NCI-H1105 treated with DMSO at 0.1 percent for 48 hours (cell line): ENCODE measurements at regions not wholly inside any gene's neighbourhood (a gene's known extent, or its start where the extent isn't known, plus 50 kb on each side); places are given as distances from the start of the nearest gene placed in this dataset.
"Not testable (repeated sequence)": the region's sequence is repeated elsewhere in the genome, so short reads cannot be mapped to it uniquely, and the experiment has no call there.

Experiments used
- DNase-seq: peaks from one replicate; lab custom pipeline; 2025; lab: John Stamatoyannopoulos, UW

- DNase-seq, result no peak
These were observed 362.5 kb downstream of the POM121L12 start for GRCh38 chr7:53397911-53398310.

- no peak for DNase-seq
These were observed 363.1 kb downstream of the POM121L12 start for GRCh38 chr7:53398566-53398965.

- DNase-seq, result no peak
These were observed 377.6 kb downstream of the POM121L12 start for GRCh38 chr7:53413021-53413420.

GRCh38 chr7:53415816-53416215 is 380.4 kb downstream of the POM121L12 start:
- DNase-seq, result no peak

GRCh38 chr7:53418834-53419482 is 383.5 kb downstream of the POM121L12 start:
- DNase-seq, result no peak

GRCh38 chr7:53420550-53420949 is 385.1 kb downstream of the POM121L12 start:
- no peak for DNase-seq

- DNase-seq, result no peak
These were observed 386.9 kb downstream of the POM121L12 start for GRCh38 chr7:53422291-53422690.

GRCh38 chr7:53426145-53426750 is 390.8 kb downstream of the POM121L12 start:
- no peak for DNase-seq

GRCh38 chr7:53428045-53428444 is 392.6 kb downstream of the POM121L12 start:
- DNase-seq, result no peak

GRCh38 chr7:53431901-53432300 is 396.5 kb downstream of the POM121L12 start:
- no peak for DNase-seq

GRCh38 chr7:53437336-53437735 is 401.9 kb downstream of the POM121L12 start:
- no peak for DNase-seq

GRCh38 chr7:53446170-53446569 is 410.7 kb downstream of the POM121L12 start:
- DNase-seq, result no peak

- no peak for DNase-seq
These were observed 423.2 kb downstream of the POM121L12 start for GRCh38 chr7:53458636-53459035.

- DNase-seq, result no peak
These were observed 430.9 kb downstream of the POM121L12 start for GRCh38 chr7:53466371-53466770.

GRCh38 chr7:53470336-53470970 is 435.0 kb downstream of the POM121L12 start:
- no peak for DNase-seq

GRCh38 chr7:53473371-53473770 is 437.9 kb downstream of the POM121L12 start:
- no peak for DNase-seq

GRCh38 chr7:53475776-53476175 is 440.3 kb downstream of the POM121L12 start:
- DNase-seq, result no peak

GRCh38 chr7:53476566-53476965 is 441.1 kb downstream of the POM121L12 start:
- no peak for DNase-seq

GRCh38 chr7:53485354-53485753 is 449.9 kb downstream of the POM121L12 start:
- no peak for DNase-seq

- DNase-seq, result no peak
These were observed 455.6 kb downstream of the POM121L12 start for GRCh38 chr7:53491051-53491450.

- DNase-seq, result not testable (repeated sequence)
These were observed 459.7 kb downstream of the POM121L12 start for GRCh38 chr7:53495181-53495580.

- DNase-seq, result no peak
These were observed 464.6 kb downstream of the POM121L12 start for GRCh38 chr7:53500076-53500475.

GRCh38 chr7:53504914-53505313 is 469.5 kb downstream of the POM121L12 start:
- no peak for DNase-seq
